NOMO-1 treated with DMSO at 0.1 percent for 48 hours (cell line): ENCODE measurements at regions not wholly inside any gene's neighbourhood (a gene's known extent, or its start where the extent isn't known, plus 50 kb on each side); places are given as distances from the start of the nearest gene placed in this dataset.
"Not testable (repeated sequence)": the region's sequence is repeated elsewhere in the genome, so short reads cannot be mapped to it uniquely, and the experiment has no call there.

Experiments
- DNase-seq: peaks from one replicate; lab custom pipeline; 2025; ENCODE audit not compliant: unreplicated experiment; lab: John Stamatoyannopoulos, UW

GRCh38 chr4:134533068-134533467 is 331.5 kb upstream of the PABPC4L start:
- DNase-seq = peak; percentile 55

DNA sequence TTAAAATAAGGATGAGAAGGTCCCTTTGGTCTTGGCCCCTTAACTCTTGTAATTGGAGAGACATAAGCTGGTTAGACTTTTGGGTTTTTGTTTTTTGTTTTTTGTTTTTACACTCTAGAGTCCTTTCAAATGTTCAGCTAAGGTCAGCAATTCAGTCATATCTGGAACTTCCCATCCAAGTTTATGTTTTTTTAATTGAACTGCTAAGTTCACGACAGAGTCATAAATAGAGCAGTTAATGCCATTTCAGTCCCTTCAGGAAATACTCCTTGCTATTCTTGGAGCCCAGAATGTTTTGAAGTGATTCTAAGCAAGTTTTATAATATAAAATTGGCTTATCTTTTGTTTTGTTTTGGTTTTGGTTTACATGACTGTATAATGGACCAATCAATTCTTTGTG is 329.4 kb upstream of the PABPC4L start:
- no peak for DNase-seq

DNA sequence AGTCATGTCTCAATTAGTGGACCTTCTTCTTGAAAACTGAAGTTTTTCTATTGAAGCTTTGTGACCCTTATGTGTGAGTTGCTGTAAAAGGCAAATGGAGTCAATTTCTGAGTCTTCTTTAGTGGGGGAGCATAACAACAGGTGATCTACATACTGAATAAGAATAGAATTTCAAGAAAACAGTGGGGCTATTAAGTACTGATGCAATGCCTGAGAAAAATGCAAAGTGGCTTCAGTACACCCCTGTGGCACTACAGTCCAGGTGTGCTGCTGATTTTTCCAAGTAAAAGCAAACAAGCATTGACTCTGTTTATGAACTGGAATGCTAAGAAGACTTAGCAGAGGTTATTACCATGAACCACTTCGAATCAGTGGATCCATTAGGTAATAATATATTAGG is 328.0 kb upstream of the PABPC4L start:
- DNase-seq = no peak

- peak; percentile 66 for DNase-seq
Observed at GRCh38 chr4:134518574-134519217, 317.1 kb upstream of the PABPC4L start.

- no peak for DNase-seq
Observed at GRCh38 chr4:134510544-134510943, 309.0 kb upstream of the PABPC4L start.

DNA sequence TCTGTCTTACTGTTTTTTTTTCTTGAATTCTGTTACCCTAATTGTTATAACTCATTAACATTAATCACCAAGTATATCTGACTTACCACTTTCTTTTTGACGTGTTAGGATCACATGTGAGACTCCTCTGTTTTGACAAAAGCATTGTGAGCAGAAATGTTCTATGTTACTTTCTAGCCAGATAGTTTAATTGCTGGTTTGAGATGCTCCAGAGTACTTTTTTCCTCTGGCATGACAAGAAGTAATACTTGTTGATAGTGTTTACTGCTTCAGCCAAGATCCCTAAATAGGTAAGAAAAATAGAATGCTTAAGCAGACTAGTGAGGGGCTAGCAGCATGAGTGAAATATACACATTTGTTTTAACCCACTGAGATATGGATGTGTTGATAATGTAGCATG is 303.9 kb upstream of the PABPC4L start:
- no peak for DNase-seq

DNA sequence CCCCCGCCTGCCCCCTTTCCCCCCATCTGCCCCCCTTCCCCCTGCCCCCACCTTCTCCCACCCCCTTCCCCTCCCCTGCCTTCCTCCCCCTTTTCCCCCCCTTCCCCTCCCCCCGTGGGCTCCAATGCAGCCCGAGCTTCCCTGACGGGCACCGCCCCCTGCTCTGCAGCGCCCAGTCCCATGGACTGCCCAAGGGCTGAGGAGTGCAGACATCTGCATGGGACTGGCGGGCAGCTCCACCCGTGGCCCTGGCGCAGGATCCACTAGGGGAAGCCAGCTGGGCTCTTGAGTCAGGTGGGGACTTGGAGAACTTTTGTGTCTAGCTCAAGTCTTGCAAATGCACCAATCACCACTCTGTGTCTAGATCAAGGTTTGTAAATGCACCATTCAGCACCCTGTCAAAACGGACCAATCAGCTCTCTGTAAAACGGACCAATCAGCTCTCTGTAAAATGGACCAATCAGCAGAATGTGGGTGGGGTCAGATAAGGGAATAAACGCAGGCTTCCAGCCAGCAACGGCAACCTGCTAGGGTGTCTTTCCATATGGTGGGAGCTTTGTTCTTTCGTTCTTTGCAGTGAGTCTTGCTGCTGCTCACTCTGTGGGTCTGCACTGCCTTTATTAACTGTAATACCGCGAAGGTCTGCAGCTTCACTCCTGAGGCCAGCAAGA is 300.5 kb upstream of the PABPC4L start:
- DNase-seq = no peak

DNA sequence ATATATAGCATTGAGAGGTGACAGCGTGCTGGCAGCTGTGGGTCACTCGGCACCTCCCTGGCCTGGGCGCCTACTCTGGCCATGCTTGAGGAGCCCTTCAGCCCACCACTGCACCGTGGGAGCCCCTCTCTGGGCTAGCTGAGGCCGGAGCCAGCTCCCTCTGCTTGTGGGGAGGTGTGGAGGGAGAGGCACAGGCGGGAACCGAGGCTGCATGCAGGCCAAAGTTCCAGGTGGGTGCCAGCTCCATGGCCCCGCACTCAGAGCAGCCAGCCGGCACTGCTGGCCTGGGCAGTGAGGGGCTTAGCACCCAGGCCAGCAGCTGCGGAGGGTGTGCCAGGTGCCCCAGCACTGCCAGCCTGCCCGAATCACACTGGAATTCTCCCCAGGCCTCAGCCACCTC is 299.9 kb upstream of the PABPC4L start:
- not testable (repeated sequence) for DNase-seq

DNA sequence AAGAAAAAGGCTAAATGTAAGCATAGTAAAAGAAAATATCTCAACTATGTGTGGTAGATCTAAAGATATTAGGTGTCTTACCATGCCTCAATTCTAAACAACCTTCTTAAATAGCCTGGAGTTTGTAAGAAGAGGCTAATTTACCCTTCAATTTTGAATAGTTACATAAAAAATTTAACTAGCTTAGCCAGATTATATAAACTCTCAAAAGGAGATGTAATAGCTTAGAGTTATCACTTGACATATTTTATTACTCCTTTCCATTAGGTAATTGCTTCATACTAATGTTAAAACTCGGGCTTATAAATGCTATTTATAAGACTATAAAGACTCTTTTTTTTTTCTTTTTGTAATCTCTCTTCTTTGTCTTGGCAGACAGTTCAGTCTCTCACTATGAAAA is 297.5 kb upstream of the PABPC4L start:
- no peak for DNase-seq

- DNase-seq = no peak
Observed at GRCh38 chr4:134490863-134491262, 289.3 kb upstream of the PABPC4L start.

GRCh38 chr4:134483514-134483913 is 281.9 kb upstream of the PABPC4L start:
- not testable (repeated sequence) for DNase-seq

DNA sequence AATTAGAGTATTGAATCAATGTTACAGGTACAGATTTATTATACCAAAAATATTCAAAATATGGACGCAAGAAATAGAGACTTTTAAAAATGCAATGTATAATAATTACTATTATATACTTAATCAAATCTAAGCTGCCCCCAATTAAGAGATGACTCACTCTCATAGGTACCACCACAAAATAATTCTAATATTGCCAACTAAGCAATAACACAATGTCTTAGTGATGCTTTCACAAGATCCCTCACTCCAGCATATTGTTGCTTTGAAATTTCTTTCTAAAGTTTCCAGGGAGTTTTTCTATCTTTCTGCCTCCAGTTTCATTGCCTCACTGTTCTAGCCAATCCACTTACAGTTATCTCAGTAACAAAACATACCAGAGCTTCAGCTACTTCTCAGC is 270.0 kb upstream of the PABPC4L start:
- no peak for DNase-seq

- peak; percentile 16 for DNase-seq
Observed at GRCh38 chr4:134470544-134470943, 269.0 kb upstream of the PABPC4L start.

DNA sequence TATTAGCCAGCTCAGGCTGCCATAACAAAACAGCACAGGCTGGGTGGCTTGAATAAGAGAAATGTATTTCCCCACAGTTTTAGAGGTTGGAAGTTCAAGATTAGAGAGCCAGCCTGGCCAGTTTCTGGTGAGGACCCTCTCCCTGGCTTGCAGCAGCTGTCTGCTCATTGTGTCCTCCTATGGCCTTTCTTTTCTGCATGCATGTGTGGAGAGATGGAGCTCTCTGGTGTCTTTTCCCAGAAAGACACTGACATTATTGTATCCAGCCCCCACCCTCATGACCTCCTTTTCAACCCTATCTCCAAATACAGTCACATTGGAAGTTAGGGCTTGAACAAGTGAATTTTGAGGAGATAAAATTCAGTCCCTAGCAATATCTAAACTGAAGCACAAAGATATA is 263.8 kb upstream of the PABPC4L start:
- no peak for DNase-seq

GRCh38 chr4:134463771-134464170 is 262.2 kb upstream of the PABPC4L start:
- DNase-seq = no peak

DNA sequence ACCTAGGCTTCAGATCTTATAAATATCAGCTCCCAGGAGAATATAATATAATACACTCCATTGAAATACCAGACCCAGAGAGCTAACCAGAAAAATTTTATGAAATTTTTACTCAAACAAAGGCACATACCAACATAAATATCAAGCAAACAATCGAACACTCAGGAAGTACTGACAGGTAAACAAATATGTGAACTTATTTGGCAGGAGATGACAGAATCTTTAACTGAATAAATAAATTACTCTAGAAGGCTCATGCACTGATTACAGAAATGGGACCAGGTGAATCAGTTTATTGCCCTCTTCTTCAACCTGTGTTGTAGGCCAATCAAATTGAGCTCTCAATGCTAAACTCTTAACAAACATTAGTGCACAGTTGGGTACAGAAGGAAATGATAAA is 225.2 kb upstream of the PABPC4L start:
- DNase-seq = no peak

DNA sequence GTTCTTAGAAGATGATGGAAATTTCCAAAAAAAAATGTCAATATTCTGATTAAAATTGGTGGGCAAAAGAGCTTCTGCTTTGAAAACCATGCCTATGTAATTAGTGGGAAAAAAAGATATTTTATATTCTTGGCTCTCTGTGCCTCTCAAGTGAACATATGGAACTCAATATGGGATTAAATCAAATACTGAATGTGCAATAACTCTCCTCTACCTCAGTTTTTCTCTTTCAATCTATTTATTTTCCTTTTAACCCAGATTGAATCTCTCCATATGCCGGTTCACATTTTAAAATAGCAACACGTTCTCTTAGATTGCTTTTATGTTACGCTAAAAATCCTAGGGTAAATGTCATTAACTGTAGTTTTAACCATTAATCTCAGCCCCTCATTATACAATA is 224.2 kb upstream of the PABPC4L start:
- DNase-seq = no peak

GRCh38 chr4:134422776-134423175 is 221.2 kb upstream of the PABPC4L start:
- no peak for DNase-seq

DNA sequence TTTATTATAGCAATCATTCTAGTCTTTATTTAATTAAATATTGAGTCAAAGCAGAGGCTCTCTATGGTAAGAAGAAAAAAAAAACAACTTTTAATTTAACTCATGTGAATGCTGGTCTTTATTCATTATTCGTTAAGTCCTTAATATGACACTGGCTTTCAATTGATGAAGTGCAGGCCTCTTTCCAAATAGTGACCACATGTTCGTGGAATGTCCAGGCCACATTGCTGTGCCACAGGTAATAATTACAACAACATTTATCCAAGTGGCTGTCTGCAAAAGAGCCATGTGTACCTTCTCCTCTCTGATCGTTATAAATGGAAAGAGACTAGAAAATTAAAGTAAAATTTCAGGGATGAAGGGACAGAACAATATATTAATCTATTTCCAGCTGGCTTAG is 220.1 kb upstream of the PABPC4L start:
- no peak for DNase-seq

DNA sequence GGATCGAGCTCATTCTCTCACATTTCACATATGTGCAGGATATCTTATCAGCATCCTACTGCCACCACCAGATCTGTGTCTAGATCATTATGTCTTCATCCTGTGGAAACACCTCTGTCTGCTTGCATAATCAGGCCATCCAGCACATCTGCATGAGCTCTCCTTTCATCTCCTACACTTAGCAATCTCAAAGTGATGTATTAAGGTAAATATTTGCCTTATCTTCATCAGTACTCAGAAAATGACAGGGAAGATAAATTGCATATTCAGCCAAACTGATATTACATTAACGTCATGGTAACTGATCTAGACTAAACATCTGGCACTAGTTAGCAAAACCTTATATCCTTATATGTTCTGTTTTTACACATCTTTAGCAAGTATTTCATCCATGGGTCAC is 207.3 kb upstream of the PABPC4L start:
- DNase-seq = no peak

DNA sequence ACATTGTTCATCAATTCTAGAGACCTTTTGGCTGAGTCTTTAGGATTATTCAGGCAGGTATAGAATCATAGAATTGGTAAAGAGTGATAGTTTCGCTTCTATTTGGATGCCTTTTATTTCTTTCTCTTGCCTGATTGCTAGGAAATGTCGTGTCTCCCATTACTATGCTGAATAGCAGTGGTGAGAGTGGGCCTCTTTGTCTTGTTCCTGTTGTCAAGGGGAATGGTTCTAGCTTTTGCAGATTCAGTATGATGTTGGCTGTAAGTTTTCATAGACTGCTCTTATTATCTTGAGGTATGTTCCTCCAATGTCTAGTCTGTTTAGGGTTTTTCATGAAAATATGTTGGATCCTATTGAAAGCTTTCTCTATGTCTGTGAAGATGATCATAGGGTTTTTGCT is 200.2 kb upstream of the PABPC4L start:
- DNase-seq = no peak

DNA sequence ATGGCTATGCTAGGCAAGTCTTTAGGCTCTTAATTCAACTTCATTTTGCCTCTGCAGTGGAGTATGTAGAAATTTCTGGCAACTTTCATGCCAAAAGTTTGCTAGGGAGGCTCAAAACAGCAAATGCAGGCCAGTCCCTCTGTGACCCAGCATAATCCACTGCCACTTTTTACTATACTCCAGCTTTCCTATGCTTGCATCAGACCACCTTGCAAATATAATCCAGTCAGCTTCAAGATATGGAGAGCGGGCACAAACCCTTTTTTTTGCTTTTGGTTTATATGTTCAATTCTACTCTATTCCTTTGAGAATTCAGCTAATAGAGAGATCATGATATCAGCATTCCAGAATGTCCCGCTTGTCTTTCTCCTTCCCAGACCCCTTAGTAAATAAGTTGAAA is 192.0 kb upstream of the PABPC4L start:
- DNase-seq = no peak

DNA sequence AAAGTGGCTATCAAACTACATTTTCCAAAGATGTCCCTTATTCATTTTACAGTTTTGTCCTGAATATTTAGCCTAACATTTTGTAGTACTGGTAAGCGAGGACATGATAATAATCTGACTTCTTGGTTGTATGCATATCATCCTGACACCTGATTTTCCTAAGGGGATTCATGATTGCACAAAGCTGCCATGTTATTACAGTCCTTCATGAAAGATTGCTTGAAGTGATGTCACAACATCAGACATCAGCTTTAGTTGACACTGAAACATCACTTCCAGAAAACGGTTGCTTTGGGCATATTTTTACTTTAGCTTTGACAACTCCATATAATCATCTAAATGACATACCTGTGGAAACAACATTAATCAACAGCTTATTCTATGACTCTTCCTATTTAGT is 188.7 kb upstream of the PABPC4L start:
- DNase-seq = no peak
